ENCODE measurements at regions not wholly inside any gene's neighbourhood (a gene's known extent, or its start where the extent isn't known, plus 50 kb on each side); places are given as distances from the start of the nearest gene placed in this dataset.

DNA sequence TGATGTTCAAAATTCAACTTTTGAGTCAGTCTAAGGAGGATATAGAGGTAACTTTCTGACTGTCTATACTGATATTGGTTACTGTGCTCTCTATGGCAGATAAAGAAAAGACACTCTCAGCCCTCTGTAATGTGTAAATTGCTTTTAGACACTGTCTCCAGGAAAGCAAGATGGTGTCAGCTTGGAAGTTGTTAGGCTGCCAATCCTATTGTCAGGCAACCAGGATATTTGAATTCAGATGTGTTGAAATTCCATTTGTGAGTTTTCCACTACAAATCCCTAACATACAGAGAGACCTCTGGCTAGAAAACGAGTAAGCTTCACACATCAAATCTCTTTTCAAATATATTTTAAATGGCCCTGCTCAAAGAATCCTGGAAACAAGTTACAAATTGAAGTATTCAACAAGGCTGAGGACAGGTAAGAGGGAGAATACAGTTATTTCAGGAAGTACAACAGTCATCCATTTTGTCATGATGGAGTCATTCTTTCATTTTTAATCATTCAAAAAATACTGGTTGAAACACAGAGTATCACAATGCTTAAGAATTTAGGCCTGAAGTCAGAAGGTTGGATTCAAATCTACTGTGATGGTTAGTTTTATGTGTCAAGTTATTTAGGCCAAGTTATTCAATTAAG, 312.0 kb downstream of the OLFM4 start:
- H2AFZ ChIP-seq (ENCODE audit: low read depth, low read length) = no peak overlapping the region
- H3K27ac ChIP-seq (ENCODE audit: low read length) = no peak overlapping the region
- H3K9me3 ChIP-seq (ENCODE audit: insufficient read depth, low read length, severe bottlenecking) = no peaks in the 10 kb centered on the region
- H3K4me3 ChIP-seq (ENCODE audit: low read depth in 1 of 2, low read length in 2 of 2) = no peak overlapping the region
- ATAC-seq (ENCODE audit: insufficient read depth, low read depth) = no peak
- H3K4me1 ChIP-seq (ENCODE audit: insufficient read depth, low read length) = no peaks in the 10 kb centered on the region
- DNase-seq = no peak
- TF ChIP-seq, protein P1, sequence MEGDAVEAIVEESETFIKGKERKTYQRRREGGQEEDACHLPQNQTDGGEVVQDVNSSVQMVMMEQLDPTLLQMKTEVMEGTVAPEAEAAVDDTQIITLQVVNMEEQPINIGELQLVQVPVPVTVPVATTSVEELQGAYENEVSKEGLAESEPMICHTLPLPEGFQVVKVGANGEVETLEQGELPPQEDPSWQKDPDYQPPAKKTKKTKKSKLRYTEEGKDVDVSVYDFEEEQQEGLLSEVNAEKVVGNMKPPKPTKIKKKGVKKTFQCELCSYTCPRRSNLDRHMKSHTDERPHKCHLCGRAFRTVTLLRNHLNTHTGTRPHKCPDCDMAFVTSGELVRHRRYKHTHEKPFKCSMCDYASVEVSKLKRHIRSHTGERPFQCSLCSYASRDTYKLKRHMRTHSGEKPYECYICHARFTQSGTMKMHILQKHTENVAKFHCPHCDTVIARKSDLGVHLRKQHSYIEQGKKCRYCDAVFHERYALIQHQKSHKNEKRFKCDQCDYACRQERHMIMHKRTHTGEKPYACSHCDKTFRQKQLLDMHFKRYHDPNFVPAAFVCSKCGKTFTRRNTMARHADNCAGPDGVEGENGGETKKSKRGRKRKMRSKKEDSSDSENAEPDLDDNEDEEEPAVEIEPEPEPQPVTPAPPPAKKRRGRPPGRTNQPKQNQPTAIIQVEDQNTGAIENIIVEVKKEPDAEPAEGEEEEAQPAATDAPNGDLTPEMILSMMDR (IDR thresholded peaks at IDR 0.05; ENCODE audit: borderline replicate concordance, extremely low read depth, low read length, poor library complexity, severe bottlenecking) = no peak
- TF ChIP-seq EZH2 (IDR thresholded peaks at IDR 0.05; ENCODE audit: borderline replicate concordance, low read depth, low read length, severe bottlenecking) = no peak
- H4K20me1 ChIP-seq (ENCODE audit: insufficient read depth, low read length) = no peaks in the 10 kb centered on the region
- H3K36me3 ChIP-seq (ENCODE audit: insufficient read depth, low read length) = no peaks in the 10 kb centered on the region
- no peak overlapping the region for H3K4me2 ChIP-seq (ENCODE audit: insufficient read depth, low read length)
- no peaks in the 10 kb centered on the region for H3K27me3 ChIP-seq (ENCODE audit: insufficient read depth, low read length, poor library complexity)
- no peak overlapping the region for H3K9ac ChIP-seq (ENCODE audit: low read depth, low read length)
- H3K79me2 ChIP-seq (ENCODE audit: insufficient read depth, low read length) = no peaks in the 10 kb centered on the region

DNA sequence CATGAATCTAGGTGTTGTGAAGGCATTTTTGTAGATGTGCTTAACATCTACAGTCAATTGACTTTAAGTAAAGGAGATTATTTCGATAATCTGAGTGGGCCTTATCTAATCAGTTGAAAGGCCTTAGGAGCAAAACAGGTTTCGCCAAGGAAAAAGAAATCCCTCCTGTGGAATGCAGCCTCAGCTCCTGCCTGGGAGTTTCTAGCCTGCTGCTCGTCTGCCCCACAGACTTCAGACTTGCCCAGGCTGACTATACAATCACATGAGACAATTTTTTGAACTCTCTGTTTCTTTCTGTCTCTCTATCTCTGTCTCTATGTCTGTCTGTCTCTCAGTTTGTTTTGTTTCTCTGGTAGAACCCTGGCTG, 312.5 kb downstream of the OLFM4 start:
- ATAC-seq (ENCODE audit: insufficient read depth, low read depth) (no peak), DNase-seq (no peak)
- Histone ChIP-seq H3K4me3 (ENCODE audit: low read depth in 1 of 2, low read length in 2 of 2) (no peak overlapping the region), H3K4me1 (ENCODE audit: insufficient read depth, low read length) (no peaks in the 10 kb centered on the region), H3K27ac (ENCODE audit: low read length) (no peak overlapping the region), H3K9me3 (ENCODE audit: insufficient read depth, low read length, severe bottlenecking) (no peaks in the 10 kb centered on the region), H3K36me3 (ENCODE audit: insufficient read depth, low read length) (no peaks in the 10 kb centered on the region), H3K27me3 (ENCODE audit: insufficient read depth, low read length, poor library complexity) (no peaks in the 10 kb centered on the region), H3K9ac (ENCODE audit: low read depth, low read length) (no peak overlapping the region), H3K4me2 (ENCODE audit: insufficient read depth, low read length) (no peak overlapping the region), H2AFZ (ENCODE audit: low read depth, low read length) (no peak overlapping the region), H3K79me2 (ENCODE audit: insufficient read depth, low read length) (no peaks in the 10 kb centered on the region), H4K20me1 (ENCODE audit: insufficient read depth, low read length) (no peaks in the 10 kb centered on the region)
- TF ChIP-seq EZH2 (IDR thresholded peaks at IDR 0.05; ENCODE audit: borderline replicate concordance, low read depth, low read length, severe bottlenecking) = no peak
- TF ChIP-seq, protein P1 (IDR thresholded peaks at IDR 0.05; ENCODE audit: borderline replicate concordance, extremely low read depth, low read length, poor library complexity, severe bottlenecking) = no peak

DNA sequence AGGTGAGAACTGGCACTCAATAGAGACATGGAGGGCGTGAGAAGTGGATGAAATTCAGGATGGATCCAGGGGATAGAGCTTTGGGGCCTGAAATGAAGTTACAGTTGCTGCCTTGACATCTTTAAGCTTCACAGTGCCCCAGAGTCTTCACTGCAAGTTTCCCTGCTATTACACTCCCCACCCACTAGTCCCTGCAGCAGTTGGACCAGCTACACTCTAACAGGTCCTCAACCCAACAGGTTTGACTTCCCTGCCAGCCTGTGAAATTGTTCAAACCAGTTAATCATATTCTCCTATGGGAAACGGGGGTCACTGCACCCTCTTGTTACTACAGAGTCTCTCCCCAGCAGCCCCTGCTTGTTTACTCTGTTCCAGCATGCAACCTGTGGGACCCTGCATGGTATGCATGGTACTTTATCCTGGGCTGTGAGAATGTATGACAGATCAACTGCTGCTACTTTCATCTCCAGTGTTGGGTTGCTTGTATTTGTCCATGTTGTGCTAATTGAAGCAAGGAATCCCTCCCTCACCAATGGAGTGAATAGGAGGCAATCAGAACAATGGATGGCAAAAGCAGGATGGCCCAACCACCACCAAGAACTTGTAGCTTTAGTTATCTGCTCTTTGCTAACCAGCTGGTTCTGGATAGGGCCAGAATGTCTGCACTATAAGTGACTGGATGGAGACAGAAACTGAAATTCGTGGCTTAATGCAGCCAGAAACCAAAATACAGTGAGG, 314.2 kb downstream of the OLFM4 start:
- H3K27ac ChIP-seq (ENCODE audit: low read length) = no peak overlapping the region
- H3K9me3 ChIP-seq (ENCODE audit: insufficient read depth, low read length, severe bottlenecking) = no peaks in the 10 kb centered on the region
- no peaks in the 10 kb centered on the region for H3K4me1 ChIP-seq (ENCODE audit: insufficient read depth, low read length)
- no peak overlapping the region for H3K4me2 ChIP-seq (ENCODE audit: insufficient read depth, low read length)
- DNase-seq (no peak), ATAC-seq (ENCODE audit: insufficient read depth, low read depth) (no peak)
- H3K4me3 ChIP-seq (ENCODE audit: low read depth in 1 of 2, low read length in 2 of 2) = no peak overlapping the region
- no peaks in the 10 kb centered on the region for H3K27me3 ChIP-seq (ENCODE audit: insufficient read depth, low read length, poor library complexity)
- H2AFZ ChIP-seq (ENCODE audit: low read depth, low read length) = no peak overlapping the region
- no peaks in the 10 kb centered on the region for H4K20me1 ChIP-seq (ENCODE audit: insufficient read depth, low read length)
- H3K36me3 ChIP-seq (ENCODE audit: insufficient read depth, low read length) = no peaks in the 10 kb centered on the region
- no peak overlapping the region for H3K9ac ChIP-seq (ENCODE audit: low read depth, low read length)
- TF ChIP-seq, protein P1 (IDR thresholded peaks at IDR 0.05; ENCODE audit: borderline replicate concordance, extremely low read depth, low read length, poor library complexity, severe bottlenecking) = no peak
- no peak for TF ChIP-seq EZH2 (IDR thresholded peaks at IDR 0.05; ENCODE audit: borderline replicate concordance, low read depth, low read length, severe bottlenecking)
- no peaks in the 10 kb centered on the region for H3K79me2 ChIP-seq (ENCODE audit: insufficient read depth, low read length)
